GM12878 (cell line): ENCODE measurements at regions not wholly inside any gene's neighbourhood (a gene's known extent, or its start where the extent isn't known, plus 50 kb on each side); places are given as distances from the start of the nearest gene placed in this dataset.

Experiments used
- CEBPB ChIP-seq, 2 experiments: fragments of 150-350 bp in 1 of 2; IDR thresholded peaks; 2 replicates each; pipeline ENCODE4 v1.6.1; 2012 to 2014; ENCODE audit warnings: low read depth in 2 of 2, low read length in 2 of 2, borderline replicate concordance in 1 of 2, inconsistent platforms in 1 of 2
- TF ChIP-seq, protein P1 (sequence below), 3 experiments: IDR thresholded peaks in 2 of 3; conservative IDR thresholded peaks in 1 of 3; 2 replicates each; pipeline ENCODE4 v1.5.1; 2011; ENCODE audit warnings: low read depth in 3 of 3, low read length in 3 of 3, mild to moderate bottlenecking in 3 of 3, control low read depth in 2 of 3, moderate library complexity in 2 of 3, inconsistent platforms in 1 of 3, mixed read lengths in 1 of 3; ENCODE audit not compliant: control insufficient read depth in 2 of 3, insufficient read depth in 1 of 3; ENCODE audit errors: extremely low read depth in 1 of 3
- TF ChIP-seq, protein P2 (sequence below): IDR thresholded peaks from 2 replicates; pipeline ENCODE4 v1.6.1; 2011; ENCODE audit warnings: borderline replicate concordance, low read depth, mild to moderate bottlenecking, moderate library complexity, low read length; ENCODE audit not compliant: insufficient read depth, poor library complexity, severe bottlenecking

DNA sequence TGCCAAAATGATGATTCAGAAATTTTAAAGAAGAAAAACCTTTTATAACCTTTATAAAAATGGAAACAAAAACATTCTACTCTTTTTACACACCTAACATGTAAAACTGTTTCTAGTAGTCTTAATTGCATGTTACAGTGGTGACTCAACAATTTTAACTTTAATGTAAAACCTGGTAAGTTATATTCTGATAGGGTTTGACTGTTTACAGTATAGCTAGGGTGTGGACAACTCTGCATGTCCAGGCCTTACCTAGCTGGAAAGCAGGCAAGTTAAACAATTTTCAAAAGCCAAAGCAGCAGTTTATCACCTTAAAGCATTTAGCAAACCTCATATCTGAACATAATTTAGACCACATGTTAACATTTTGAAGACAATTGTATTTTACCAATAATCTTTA is 328.5 kb downstream of the NEK10 start:
- TF ChIP-seq, protein P1, sequence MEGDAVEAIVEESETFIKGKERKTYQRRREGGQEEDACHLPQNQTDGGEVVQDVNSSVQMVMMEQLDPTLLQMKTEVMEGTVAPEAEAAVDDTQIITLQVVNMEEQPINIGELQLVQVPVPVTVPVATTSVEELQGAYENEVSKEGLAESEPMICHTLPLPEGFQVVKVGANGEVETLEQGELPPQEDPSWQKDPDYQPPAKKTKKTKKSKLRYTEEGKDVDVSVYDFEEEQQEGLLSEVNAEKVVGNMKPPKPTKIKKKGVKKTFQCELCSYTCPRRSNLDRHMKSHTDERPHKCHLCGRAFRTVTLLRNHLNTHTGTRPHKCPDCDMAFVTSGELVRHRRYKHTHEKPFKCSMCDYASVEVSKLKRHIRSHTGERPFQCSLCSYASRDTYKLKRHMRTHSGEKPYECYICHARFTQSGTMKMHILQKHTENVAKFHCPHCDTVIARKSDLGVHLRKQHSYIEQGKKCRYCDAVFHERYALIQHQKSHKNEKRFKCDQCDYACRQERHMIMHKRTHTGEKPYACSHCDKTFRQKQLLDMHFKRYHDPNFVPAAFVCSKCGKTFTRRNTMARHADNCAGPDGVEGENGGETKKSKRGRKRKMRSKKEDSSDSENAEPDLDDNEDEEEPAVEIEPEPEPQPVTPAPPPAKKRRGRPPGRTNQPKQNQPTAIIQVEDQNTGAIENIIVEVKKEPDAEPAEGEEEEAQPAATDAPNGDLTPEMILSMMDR (IDR thresholded peaks at IDR 0.05 in 2 of 3, conservative IDR thresholded peaks at IDR 0.05 in 1 of 3; ENCODE audit: control insufficient read depth in 2 of 3, extremely low read depth in 1 of 3, insufficient read depth in 1 of 3, low read depth in 3 of 3, low read length in 3 of 3): no peak
- no peak for TF ChIP-seq CEBPB (IDR thresholded peaks at IDR 0.05; ENCODE audit: borderline replicate concordance in 1 of 2, low read depth in 2 of 2, low read length in 2 of 2)
- TF ChIP-seq, protein P2, sequence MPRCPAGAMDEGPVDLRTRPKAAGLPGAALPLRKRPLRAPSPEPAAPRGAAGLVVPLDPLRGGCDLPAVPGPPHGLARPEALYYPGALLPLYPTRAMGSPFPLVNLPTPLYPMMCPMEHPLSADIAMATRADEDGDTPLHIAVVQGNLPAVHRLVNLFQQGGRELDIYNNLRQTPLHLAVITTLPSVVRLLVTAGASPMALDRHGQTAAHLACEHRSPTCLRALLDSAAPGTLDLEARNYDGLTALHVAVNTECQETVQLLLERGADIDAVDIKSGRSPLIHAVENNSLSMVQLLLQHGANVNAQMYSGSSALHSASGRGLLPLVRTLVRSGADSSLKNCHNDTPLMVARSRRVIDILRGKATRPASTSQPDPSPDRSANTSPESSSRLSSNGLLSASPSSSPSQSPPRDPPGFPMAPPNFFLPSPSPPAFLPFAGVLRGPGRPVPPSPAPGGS: no peak
